BJ (cell line): ENCODE measurements at regions not wholly inside any gene's neighbourhood (a gene's known extent, or its start where the extent isn't known, plus 50 kb on each side); places are given as distances from the start of the nearest gene placed in this dataset.

Experiments
- CTCF ChIA-PET: fragments of 350-600 bp; formaldehyde crosslinking; extraction: SDS; loops from one replicate; lab custom pipeline; 2021; ENCODE audit warnings: antibody characterized with exemption, inconsistent platforms; lab: Yijun Ruan, JAX
- POLR2A ChIA-PET: fragments of 300-600 bp; sonication (Branson Sonifier 250); formaldehyde crosslinking; extraction: SDS; loops from one replicate; lab custom pipeline; 2021; ENCODE audit warnings: antibody characterized with exemption; lab: Charles Lee
- DNase-seq: peaks from one replicate; pipeline ENCODE4 v3.0.0-alpha.2; 2011; ENCODE audit warnings: low read depth
- H3K27me3 ChIP-seq: 2 replicates; pipeline ENCODE4 v1.6.0; 2011; ENCODE audit warnings: low read length; ENCODE audit not compliant: control insufficient read depth, insufficient read depth
- H3K36me3 ChIP-seq: 2 replicates; pipeline ENCODE4 v1.5.1; 2011; ENCODE audit warnings: low read length; ENCODE audit not compliant: control insufficient read depth, insufficient read depth
- H3K4me3 ChIP-seq: 2 replicates; pipeline ENCODE4 v1.5.1; 2011; ENCODE audit warnings: low read depth, mild to moderate bottlenecking, control low read depth, low read length
- CTCF ChIP-seq: IDR thresholded peaks from 2 replicates; pipeline ENCODE4 v1.5.1; 2011; ENCODE audit warnings: low read depth, mild to moderate bottlenecking, control low read depth, inconsistent platforms, low read length, moderate library complexity; ENCODE audit not compliant: insufficient read depth

GRCh38 chr14:28348797-28349196, 417.8 kb upstream of the FOXG1 start:
- no peak for DNase-seq
- H3K27me3 ChIP-seq, result no peaks in the 10 kb centered on the region
- no peak overlapping the region for H3K4me3 ChIP-seq
- H3K36me3 ChIP-seq, result no peaks in the 10 kb centered on the region
- ChIA-PET POLR2A (no interaction called here), CTCF (no interaction called here)
- no peak for TF ChIP-seq CTCF

GRCh38 chr14:28356819-28357218, 409.8 kb upstream of the FOXG1 start:
- Histone ChIP-seq H3K4me3 (no peak overlapping the region), H3K27me3 (no peaks in the 10 kb centered on the region), H3K36me3 (no peaks in the 10 kb centered on the region)
- ChIA-PET POLR2A (no interaction called here), CTCF (no interaction called here)
- DNase-seq, result no peak
- no peak for TF ChIP-seq CTCF

GRCh38 chr14:28361486-28361885, 405.1 kb upstream of the FOXG1 start:
- no peak overlapping the region for H3K4me3 ChIP-seq
- POLR2A ChIA-PET, result no interaction called here
- TF ChIP-seq CTCF, result no peak
- CTCF ChIA-PET, result no interaction called here
- no peaks in the 10 kb centered on the region for H3K27me3 ChIP-seq
- DNase-seq, result no peak
- no peaks in the 10 kb centered on the region for H3K36me3 ChIP-seq

- ChIA-PET POLR2A (no interaction called here), CTCF (no interaction called here)
- no peak for TF ChIP-seq CTCF
- H3K36me3 ChIP-seq, result no peaks in the 10 kb centered on the region
- H3K4me3 ChIP-seq, result no peak overlapping the region
- no peaks in the 10 kb centered on the region for H3K27me3 ChIP-seq
- DNase-seq, result no peak
These were observed 401.1 kb upstream of the FOXG1 start for GRCh38 chr14:28365510-28365909.

GRCh38 chr14:28373721-28374120, 392.9 kb upstream of the FOXG1 start:
- ChIA-PET CTCF (no interaction called here), POLR2A (no interaction called here)
- no peak for TF ChIP-seq CTCF

More at GRCh38 chr14:28373721-28374120, 392.9 kb upstream of the FOXG1 start:
- no peak for DNase-seq
- H3K4me3 ChIP-seq, result no peak overlapping the region
- H3K36me3 ChIP-seq, result no peaks in the 10 kb centered on the region
- H3K27me3 ChIP-seq, result no peaks in the 10 kb centered on the region
